Adrenal gland (tissue), 5 donors: ENCODE measurements at regions not wholly inside any gene's neighbourhood (a gene's known extent, or its start where the extent isn't known, plus 50 kb on each side); places are given as distances from the start of the nearest gene placed in this dataset.

Experiments
- CTCF ChIP-seq, 6 experiments: fragments of 450-650 bp in 4 of 6; fragments of 200-600 bp in 2 of 6; sonication (generic) in 1 of 6; IDR thresholded peaks; 1 replicate in 5 of 6; 2 replicates in 1 of 6; pipeline versions ENCODE4 v1.5.1 to v1.8.0; 2016 to 2021; ENCODE audit warnings: antibody characterized with exemption in 6 of 6, mild to moderate bottlenecking in 2 of 6, moderate library complexity in 1 of 6
- POLR2A ChIP-seq, 2 donors: fragments of 450-650 bp; IDR thresholded peaks; one replicate each; pipeline ENCODE4 v1.6.1; 2017; ENCODE audit warnings: antibody characterized with exemption in 2 of 2, mild to moderate bottlenecking in 2 of 2, moderate library complexity in 1 of 2
- donor health status: DM: no; HTN: no; CAD: no.

GRCh38 chrY:8687154-8687553, 650.1 kb upstream of the TSPY4 start:
- TF ChIP-seq CTCF (IDR thresholded peaks at IDR 0.05) = no peak
- no peak for TF ChIP-seq POLR2A (IDR thresholded peaks at IDR 0.05)
